ENCODE measurements at regions not wholly inside any gene's neighbourhood (a gene's known extent, or its start where the extent isn't known, plus 50 kb on each side); places are given as distances from the start of the nearest gene placed in this dataset.
A peak's percentile ranks its signal among the peaks of the same experiment; 100 is the strongest.

GRCh38 chr12:61991661-61992060 lies 268.5 kb upstream of the USP15 start (continued):
- TF ChIP-seq, protein P1, sequence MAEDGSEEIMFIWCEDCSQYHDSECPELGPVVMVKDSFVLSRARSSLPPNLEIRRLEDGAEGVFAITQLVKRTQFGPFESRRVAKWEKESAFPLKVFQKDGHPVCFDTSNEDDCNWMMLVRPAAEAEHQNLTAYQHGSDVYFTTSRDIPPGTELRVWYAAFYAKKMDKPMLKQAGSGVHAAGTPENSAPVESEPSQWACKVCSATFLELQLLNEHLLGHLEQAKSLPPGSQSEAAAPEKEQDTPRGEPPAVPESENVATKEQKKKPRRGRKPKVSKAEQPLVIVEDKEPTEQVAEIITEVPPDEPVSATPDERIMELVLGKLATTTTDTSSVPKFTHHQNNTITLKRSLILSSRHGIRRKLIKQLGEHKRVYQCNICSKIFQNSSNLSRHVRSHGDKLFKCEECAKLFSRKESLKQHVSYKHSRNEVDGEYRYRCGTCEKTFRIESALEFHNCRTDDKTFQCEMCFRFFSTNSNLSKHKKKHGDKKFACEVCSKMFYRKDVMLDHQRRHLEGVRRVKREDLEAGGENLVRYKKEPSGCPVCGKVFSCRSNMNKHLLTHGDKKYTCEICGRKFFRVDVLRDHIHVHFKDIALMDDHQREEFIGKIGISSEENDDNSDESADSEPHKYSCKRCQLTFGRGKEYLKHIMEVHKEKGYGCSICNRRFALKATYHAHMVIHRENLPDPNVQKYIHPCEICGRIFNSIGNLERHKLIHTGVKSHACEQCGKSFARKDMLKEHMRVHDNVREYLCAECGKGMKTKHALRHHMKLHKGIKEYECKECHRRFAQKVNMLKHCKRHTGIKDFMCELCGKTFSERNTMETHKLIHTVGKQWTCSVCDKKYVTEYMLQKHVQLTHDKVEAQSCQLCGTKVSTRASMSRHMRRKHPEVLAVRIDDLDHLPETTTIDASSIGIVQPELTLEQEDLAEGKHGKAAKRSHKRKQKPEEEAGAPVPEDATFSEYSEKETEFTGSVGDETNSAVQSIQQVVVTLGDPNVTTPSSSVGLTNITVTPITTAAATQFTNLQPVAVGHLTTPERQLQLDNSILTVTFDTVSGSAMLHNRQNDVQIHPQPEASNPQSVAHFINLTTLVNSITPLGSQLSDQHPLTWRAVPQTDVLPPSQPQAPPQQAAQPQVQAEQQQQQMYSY (CRISPR knock-in tag; IDR thresholded peaks at IDR 0.05): no peak
- no peak for TF ChIP-seq ZNF232 (CRISPR knock-in tag; IDR thresholded peaks at IDR 0.05)

GRCh38 chr12:61993734-61994345 lies 266.4 kb upstream of the USP15 start:
- DNase-seq (ENCODE audit: low spot score): no peak
- Mint-ChIP-seq H3K9me3 (no peaks in the 10 kb centered on the region), H3K27ac (no peak overlapping the region), H3K36me3 (no peaks in the 10 kb centered on the region), H3K27me3 (ENCODE audit: low read depth) (no peaks in the 10 kb centered on the region), H3K4me1 (no peaks in the 10 kb centered on the region), H3K4me3 (no peak overlapping the region)
- peak; percentile 99 for ATAC-seq
- POLR2A ChIA-PET: interaction anchor here (0.5 kb wide), 1 partner anchor 809 kb away, joined by 5 read pairs; no protein-coding TSS in a partner anchor
- CTCF ChIA-PET: interaction anchor here (0.9 kb wide), 1 partner anchor 33 kb away, joined by 3 read pairs; no protein-coding TSS in a partner anchor
- peak; percentile 51; the same call in 1 of the 2 replicates for TF ChIP-seq ZNF263 (CRISPR knock-in tag; IDR thresholded peaks at IDR 0.05; ENCODE audit: low read depth)
- TF ChIP-seq CTCF (IDR thresholded peaks at IDR 0.05): peak; percentile 55
- no peak for TF ChIP-seq NFYB (CRISPR knock-in tag; conservative IDR thresholded peaks at IDR 0.05; ENCODE audit: low read depth)

GRCh38 chr12:61996717-61997116 lies 263.5 kb upstream of the USP15 start:
- Mint-ChIP-seq H3K4me3 (no peak overlapping the region), H3K27ac (no peak overlapping the region), H3K27me3 (ENCODE audit: low read depth) (no peaks in the 10 kb centered on the region), H3K4me1 (no peaks in the 10 kb centered on the region), H3K36me3 (no peaks in the 10 kb centered on the region), H3K9me3 (no peaks in the 10 kb centered on the region)
- POLR2A ChIA-PET: interaction anchor here (0.5 kb wide), 1 partner anchor 351 kb away, joined by 4 read pairs; no protein-coding TSS in a partner anchor
- no peak for DNase-seq (ENCODE audit: low spot score)
- CTCF ChIA-PET: no interaction called here
- no peak for ATAC-seq
- TF ChIP-seq ZNF425 (CRISPR knock-in tag; conservative IDR thresholded peaks at IDR 0.05) (no peak), NFYB (CRISPR knock-in tag; conservative IDR thresholded peaks at IDR 0.05; ENCODE audit: low read depth) (no peak), ZNF423 (CRISPR knock-in tag; IDR thresholded peaks at IDR 0.05) (no peak), NR2C2 (CRISPR knock-in tag; IDR thresholded peaks at IDR 0.05) (no peak), GABPB1 (CRISPR knock-in tag; IDR thresholded peaks at IDR 0.05) (no peak), GRHL2 (CRISPR knock-in tag; IDR thresholded peaks at IDR 0.05; ENCODE audit: insufficient replicate concordance, severe bottlenecking) (no peak), ZNF138 (CRISPR knock-in tag; conservative IDR thresholded peaks at IDR 0.05) (no peak), FOXJ3 (CRISPR knock-in tag; IDR thresholded peaks at IDR 0.05; ENCODE audit: borderline replicate concordance) (no peak)
- TF ChIP-seq, protein P2, sequence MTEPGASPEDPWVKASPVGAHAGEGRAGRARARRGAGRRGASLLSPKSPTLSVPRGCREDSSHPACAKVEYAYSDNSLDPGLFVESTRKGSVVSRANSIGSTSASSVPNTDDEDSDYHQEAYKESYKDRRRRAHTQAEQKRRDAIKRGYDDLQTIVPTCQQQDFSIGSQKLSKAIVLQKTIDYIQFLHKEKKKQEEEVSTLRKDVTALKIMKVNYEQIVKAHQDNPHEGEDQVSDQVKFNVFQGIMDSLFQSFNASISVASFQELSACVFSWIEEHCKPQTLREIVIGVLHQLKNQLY (CRISPR knock-in tag; IDR thresholded peaks at IDR 0.05): no peak
- TF ChIP-seq, protein P3, sequence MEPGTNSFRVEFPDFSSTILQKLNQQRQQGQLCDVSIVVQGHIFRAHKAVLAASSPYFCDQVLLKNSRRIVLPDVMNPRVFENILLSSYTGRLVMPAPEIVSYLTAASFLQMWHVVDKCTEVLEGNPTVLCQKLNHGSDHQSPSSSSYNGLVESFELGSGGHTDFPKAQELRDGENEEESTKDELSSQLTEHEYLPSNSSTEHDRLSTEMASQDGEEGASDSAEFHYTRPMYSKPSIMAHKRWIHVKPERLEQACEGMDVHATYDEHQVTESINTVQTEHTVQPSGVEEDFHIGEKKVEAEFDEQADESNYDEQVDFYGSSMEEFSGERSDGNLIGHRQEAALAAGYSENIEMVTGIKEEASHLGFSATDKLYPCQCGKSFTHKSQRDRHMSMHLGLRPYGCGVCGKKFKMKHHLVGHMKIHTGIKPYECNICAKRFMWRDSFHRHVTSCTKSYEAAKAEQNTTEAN (CRISPR knock-in tag; IDR thresholded peaks at IDR 0.05): no peak
- TF ChIP-seq, protein P4, sequence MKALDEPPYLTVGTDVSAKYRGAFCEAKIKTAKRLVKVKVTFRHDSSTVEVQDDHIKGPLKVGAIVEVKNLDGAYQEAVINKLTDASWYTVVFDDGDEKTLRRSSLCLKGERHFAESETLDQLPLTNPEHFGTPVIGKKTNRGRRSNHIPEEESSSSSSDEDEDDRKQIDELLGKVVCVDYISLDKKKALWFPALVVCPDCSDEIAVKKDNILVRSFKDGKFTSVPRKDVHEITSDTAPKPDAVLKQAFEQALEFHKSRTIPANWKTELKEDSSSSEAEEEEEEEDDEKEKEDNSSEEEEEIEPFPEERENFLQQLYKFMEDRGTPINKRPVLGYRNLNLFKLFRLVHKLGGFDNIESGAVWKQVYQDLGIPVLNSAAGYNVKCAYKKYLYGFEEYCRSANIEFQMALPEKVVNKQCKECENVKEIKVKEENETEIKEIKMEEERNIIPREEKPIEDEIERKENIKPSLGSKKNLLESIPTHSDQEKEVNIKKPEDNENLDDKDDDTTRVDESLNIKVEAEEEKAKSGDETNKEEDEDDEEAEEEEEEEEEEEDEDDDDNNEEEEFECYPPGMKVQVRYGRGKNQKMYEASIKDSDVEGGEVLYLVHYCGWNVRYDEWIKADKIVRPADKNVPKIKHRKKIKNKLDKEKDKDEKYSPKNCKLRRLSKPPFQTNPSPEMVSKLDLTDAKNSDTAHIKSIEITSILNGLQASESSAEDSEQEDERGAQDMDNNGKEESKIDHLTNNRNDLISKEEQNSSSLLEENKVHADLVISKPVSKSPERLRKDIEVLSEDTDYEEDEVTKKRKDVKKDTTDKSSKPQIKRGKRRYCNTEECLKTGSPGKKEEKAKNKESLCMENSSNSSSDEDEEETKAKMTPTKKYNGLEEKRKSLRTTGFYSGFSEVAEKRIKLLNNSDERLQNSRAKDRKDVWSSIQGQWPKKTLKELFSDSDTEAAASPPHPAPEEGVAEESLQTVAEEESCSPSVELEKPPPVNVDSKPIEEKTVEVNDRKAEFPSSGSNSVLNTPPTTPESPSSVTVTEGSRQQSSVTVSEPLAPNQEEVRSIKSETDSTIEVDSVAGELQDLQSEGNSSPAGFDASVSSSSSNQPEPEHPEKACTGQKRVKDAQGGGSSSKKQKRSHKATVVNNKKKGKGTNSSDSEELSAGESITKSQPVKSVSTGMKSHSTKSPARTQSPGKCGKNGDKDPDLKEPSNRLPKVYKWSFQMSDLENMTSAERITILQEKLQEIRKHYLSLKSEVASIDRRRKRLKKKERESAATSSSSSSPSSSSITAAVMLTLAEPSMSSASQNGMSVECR (CRISPR knock-in tag; IDR thresholded peaks at IDR 0.05; ENCODE audit: borderline replicate concordance): no peak
